H9 (cell line): ENCODE measurements at regions not wholly inside any gene's neighbourhood (a gene's known extent, or its start where the extent isn't known, plus 50 kb on each side); places are given as distances from the start of the nearest gene placed in this dataset.

ENCODE experiments used
- DNase-seq: peaks from one replicate; pipeline ENCODE4 v3.0.0-alpha.2; 2017
- H2AFZ ChIP-seq: one replicate; pipeline ENCODE4 v1.6.1; 2013; ENCODE audit warnings: mild to moderate bottlenecking, low read length, control low read depth, moderate library complexity
- H2AK5ac ChIP-seq: 2 replicates; pipeline ENCODE4 v1.6.1; 2013; ENCODE audit warnings: low read length, control low read depth, mixed read lengths; ENCODE audit not compliant: insufficient read length
- H2BK120ac ChIP-seq: one replicate; pipeline ENCODE4 v1.6.1; 2013; ENCODE audit warnings: low read depth, mild to moderate bottlenecking, low read length, control low read depth, inconsistent platforms; ENCODE audit not compliant: poor library complexity, severe bottlenecking
- H2BK12ac ChIP-seq: 2 replicates; pipeline ENCODE4 v1.6.1; 2013; ENCODE audit warnings: low read length, control low read depth, mixed read lengths, low read depth; ENCODE audit not compliant: insufficient read length
- H2BK15ac ChIP-seq: 2 replicates; pipeline ENCODE4 v1.6.1; 2013; ENCODE audit warnings: low read depth, low read length, control low read depth
- H2BK20ac ChIP-seq: one replicate; pipeline ENCODE4 v1.6.1; 2013; ENCODE audit warnings: low read depth, mild to moderate bottlenecking, low read length, control low read depth, inconsistent platforms; ENCODE audit not compliant: poor library complexity, severe bottlenecking
- H2BK5ac ChIP-seq: 2 replicates; pipeline ENCODE4 v1.6.1; 2013; ENCODE audit warnings: low read length, control low read depth, mixed read lengths; ENCODE audit not compliant: insufficient read length
- H3K14ac ChIP-seq: 2 replicates; pipeline ENCODE4 v1.6.1; 2013; ENCODE audit warnings: low read length, control low read depth; ENCODE audit not compliant: insufficient read depth
- H3K18ac ChIP-seq: 2 replicates; pipeline ENCODE4 v1.6.1; 2013; ENCODE audit warnings: low read depth, mild to moderate bottlenecking, mixed read lengths, low read length, control low read depth; ENCODE audit not compliant: insufficient read length
- H3K23ac ChIP-seq: 2 replicates; pipeline ENCODE4 v1.6.1; 2013; ENCODE audit warnings: low read length, control low read depth, mixed read lengths, low read depth; ENCODE audit not compliant: insufficient read length
- H3K23me2 ChIP-seq: 2 replicates; pipeline ENCODE4 v1.6.1; 2013; ENCODE audit warnings: low read depth, mild to moderate bottlenecking, mixed read lengths, low read length, control low read depth; ENCODE audit not compliant: insufficient read length, poor library complexity, severe bottlenecking
- H3K27ac ChIP-seq: 2 replicates; pipeline ENCODE4 v1.5.1; 2013; ENCODE audit warnings: low read length, control low read depth, mixed read lengths, low read depth; ENCODE audit not compliant: insufficient read length
- H3K27me3 ChIP-seq: 2 replicates; pipeline ENCODE4 v1.6.1; 2013; ENCODE audit warnings: low read length, control low read depth, inconsistent platforms; ENCODE audit not compliant: insufficient read depth
- H3K4ac ChIP-seq: 2 replicates; pipeline ENCODE4 v1.6.1; 2013; ENCODE audit warnings: low read depth, mild to moderate bottlenecking, control low read depth, inconsistent platforms, low read length, moderate library complexity
- H3K4me1 ChIP-seq: 2 replicates; pipeline ENCODE4 v1.6.1; 2013; ENCODE audit warnings: low read length, control low read depth, inconsistent platforms; ENCODE audit not compliant: insufficient read depth
- H3K4me2 ChIP-seq: 2 replicates; pipeline ENCODE4 v1.6.1; 2013; ENCODE audit warnings: low read length, control low read depth, mixed read lengths; ENCODE audit not compliant: insufficient read length, insufficient read depth
- H3K56ac ChIP-seq: 2 replicates; pipeline ENCODE4 v1.6.1; 2013; ENCODE audit warnings: low read depth, mild to moderate bottlenecking, mixed read lengths, low read length, control low read depth; ENCODE audit not compliant: insufficient read length
- H3K79me1 ChIP-seq: 2 replicates; pipeline ENCODE4 v1.6.1; 2013; ENCODE audit warnings: low read depth, mild to moderate bottlenecking, moderate library complexity, low read length, control low read depth, inconsistent platforms; ENCODE audit not compliant: insufficient read depth, poor library complexity, severe bottlenecking
- H3K79me2 ChIP-seq: 2 replicates; pipeline ENCODE4 v1.6.1; 2013; ENCODE audit warnings: low read length, control low read depth, inconsistent platforms; ENCODE audit not compliant: insufficient read depth
- H3K9ac ChIP-seq: 2 replicates; pipeline ENCODE4 v1.6.1; 2013; ENCODE audit warnings: low read length, control low read depth, mixed read lengths; ENCODE audit not compliant: insufficient read length; ENCODE audit errors: extremely low read depth
- H3K9me3 ChIP-seq: one replicate; pipeline ENCODE4 v1.6.1; 2013; ENCODE audit warnings: low read depth, low read length, inconsistent platforms; ENCODE audit not compliant: control insufficient read depth
- H3T11ph ChIP-seq: one replicate; pipeline ENCODE4 v1.6.1; 2013; ENCODE audit warnings: mild to moderate bottlenecking, low read length, control low read depth, inconsistent platforms
- H4K20me1 ChIP-seq: one replicate; pipeline ENCODE4 v1.6.1; 2013; ENCODE audit not compliant: control insufficient read depth, insufficient read length, insufficient read depth
- H4K5ac ChIP-seq: 2 replicates; pipeline ENCODE4 v1.6.1; 2013; ENCODE audit warnings: low read depth, mild to moderate bottlenecking, mixed read lengths, low read length, control low read depth; ENCODE audit not compliant: insufficient read length
- H4K8ac ChIP-seq: replicated peaks from 2 replicates; pipeline ENCODE4 v1.6.1; 2013; ENCODE audit warnings: low read length, control low read depth, mixed read lengths, low read depth; ENCODE audit not compliant: insufficient read length
- H4K91ac ChIP-seq: 2 replicates; pipeline ENCODE4 v1.6.1; 2013; ENCODE audit warnings: low read depth, mild to moderate bottlenecking, moderate library complexity, mixed read lengths, low read length, control low read depth; ENCODE audit not compliant: insufficient read length
- H3K27ac Mint-ChIP-seq, 3 experiments: 2 replicates in 2 of 3; 3 replicates in 1 of 3; pipeline ENCODE4 v1.8.0; 2020 to 2021; ENCODE audit warnings: mixed read lengths in 3 of 3, mild to moderate bottlenecking in 1 of 3, moderate library complexity in 1 of 3
- H3K27me3 Mint-ChIP-seq: 2 replicates; pipeline ENCODE4 v1.8.0; 2021; ENCODE audit warnings: low read depth, mild to moderate bottlenecking, moderate library complexity, mixed read lengths
- H3K36me3 Mint-ChIP-seq, 3 experiments: 2 replicates in 2 of 3; 3 replicates in 1 of 3; pipeline ENCODE4 v1.8.0; 2020 to 2021; ENCODE audit warnings: low read depth in 3 of 3, mixed read lengths in 3 of 3; ENCODE audit not compliant: insufficient read depth in 1 of 3
- H3K4me1 Mint-ChIP-seq, 2 experiments: 2 replicates each; pipeline ENCODE4 v1.8.0; 2020; ENCODE audit warnings: mixed read lengths in 2 of 2
- H3K4me3 Mint-ChIP-seq, 2 experiments: 2 replicates in 1 of 2; 3 replicates in 1 of 2; pipeline ENCODE4 v1.8.0; 2020 to 2021; ENCODE audit warnings: mild to moderate bottlenecking in 2 of 2, mixed read lengths in 2 of 2, moderate library complexity in 1 of 2
- H3K9me3 Mint-ChIP-seq, 2 experiments: 2 replicates in 1 of 2; 3 replicates in 1 of 2; pipeline ENCODE4 v1.8.0; 2020; ENCODE audit warnings: mild to moderate bottlenecking in 2 of 2, mixed read lengths in 2 of 2, moderate library complexity in 1 of 2
- WGBS: extraction: QIAGEN DNeasy Blood & Tissue Kit; methylation state at CpG from one replicate; pipeline ENCODE4 v1.1.7; 2013; ENCODE audit warnings: missing lambda C conversion rate, low lambda C conversion rate, mixed read lengths; ENCODE audit not compliant: insufficient read length; ENCODE audit errors: extremely low coverage; 5-methylcytosine and 5-hydroxymethylcytosine counted together
- TF ChIP-seq, protein P1 (sequence below): fragments of 200-600 bp; sonication (generic); conservative IDR thresholded peaks from 3 replicates; pipeline ENCODE4 v1.8.0; 2021; ENCODE audit warnings: antibody characterized with exemption, mild to moderate bottlenecking

DNA sequence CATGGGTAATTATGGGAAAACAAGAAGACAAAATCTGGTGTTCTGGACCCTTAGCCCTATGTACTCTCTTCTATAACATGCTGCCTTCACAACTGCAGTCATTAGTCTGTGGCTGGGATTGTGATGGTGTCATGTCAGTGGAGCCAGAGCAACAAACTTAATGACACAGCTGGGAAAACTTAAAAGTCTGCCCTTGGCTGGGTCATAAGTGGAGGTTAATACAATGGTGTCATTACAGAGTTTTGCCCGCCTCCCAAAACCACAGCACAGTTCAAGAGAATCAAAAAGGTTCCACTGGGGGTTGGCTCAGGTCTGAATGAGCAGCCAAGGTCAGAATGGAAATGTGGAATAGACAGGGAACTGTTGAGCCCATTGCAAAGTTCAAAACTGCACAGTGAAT lies 455.7 kb upstream of the PIK3C3 start:
- Histone ChIP-seq H3K9me3 (no peaks in the 10 kb centered on the region), H3K56ac (no peak overlapping the region), H3K79me2 (no peaks in the 10 kb centered on the region), H2BK5ac (no peak overlapping the region), H3K4me2 (no peak overlapping the region), H3K27ac (no peak overlapping the region), H2AK5ac (no peak overlapping the region), H3K4ac (no peak overlapping the region), H4K8ac (no peak overlapping the region), H2BK120ac (no peak overlapping the region), H3K14ac (no peak overlapping the region), H3K9ac (no peak overlapping the region), H3K27me3 (no peaks in the 10 kb centered on the region), H4K20me1 (no peaks in the 10 kb centered on the region), H2AFZ (no peak overlapping the region), H3T11ph (no peak overlapping the region), H3K18ac (no peak overlapping the region), H2BK12ac (no peak overlapping the region), H3K23me2 (no peaks in the 10 kb centered on the region), H3K23ac (no peak overlapping the region), H3K4me1 (no peaks in the 10 kb centered on the region), H2BK15ac (no peak overlapping the region), H2BK20ac (no peak overlapping the region), H4K91ac (no peak overlapping the region), H4K5ac (no peak overlapping the region), H3K79me1 (no peaks in the 10 kb centered on the region)
- H3K4me3 Mint-ChIP-seq: no peak overlapping the region
- no peaks in the 10 kb centered on the region; a peak in 1 of 7 replicates for H3K36me3 Mint-ChIP-seq
- H3K27me3 Mint-ChIP-seq: no peaks in the 10 kb centered on the region
- no CpG with 5 or more reads among the region's 1 CpG for WGBS
- TF ChIP-seq, protein P1, sequence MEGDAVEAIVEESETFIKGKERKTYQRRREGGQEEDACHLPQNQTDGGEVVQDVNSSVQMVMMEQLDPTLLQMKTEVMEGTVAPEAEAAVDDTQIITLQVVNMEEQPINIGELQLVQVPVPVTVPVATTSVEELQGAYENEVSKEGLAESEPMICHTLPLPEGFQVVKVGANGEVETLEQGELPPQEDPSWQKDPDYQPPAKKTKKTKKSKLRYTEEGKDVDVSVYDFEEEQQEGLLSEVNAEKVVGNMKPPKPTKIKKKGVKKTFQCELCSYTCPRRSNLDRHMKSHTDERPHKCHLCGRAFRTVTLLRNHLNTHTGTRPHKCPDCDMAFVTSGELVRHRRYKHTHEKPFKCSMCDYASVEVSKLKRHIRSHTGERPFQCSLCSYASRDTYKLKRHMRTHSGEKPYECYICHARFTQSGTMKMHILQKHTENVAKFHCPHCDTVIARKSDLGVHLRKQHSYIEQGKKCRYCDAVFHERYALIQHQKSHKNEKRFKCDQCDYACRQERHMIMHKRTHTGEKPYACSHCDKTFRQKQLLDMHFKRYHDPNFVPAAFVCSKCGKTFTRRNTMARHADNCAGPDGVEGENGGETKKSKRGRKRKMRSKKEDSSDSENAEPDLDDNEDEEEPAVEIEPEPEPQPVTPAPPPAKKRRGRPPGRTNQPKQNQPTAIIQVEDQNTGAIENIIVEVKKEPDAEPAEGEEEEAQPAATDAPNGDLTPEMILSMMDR: no peak
- peaks cover 5 to 12% of the 10 kb centered on the region in 2 experiments for H3K4me1 Mint-ChIP-seq
- DNase-seq: no peak
- no peak overlapping the region for H3K27ac Mint-ChIP-seq
- no peaks in the 10 kb centered on the region for H3K9me3 Mint-ChIP-seq
